C1 segment of cervical spinal cord (tissue), 14 donors: ENCODE measurements at regions not wholly inside any gene's neighbourhood (a gene's known extent, or its start where the extent isn't known, plus 50 kb on each side); places are given as distances from the start of the nearest gene placed in this dataset.
"Not testable (repeated sequence)": the region's sequence is repeated elsewhere in the genome, so short reads cannot be mapped to it uniquely, and the experiment has no call there.

Experiments used
- DNase-seq, 14 donors: peaks; one replicate each; lab custom pipeline; 2025; lab: John Stamatoyannopoulos, UW

GRCh38 chr20:6333110-6333509 lies 210.3 kb upstream of the FERMT1 start:
- no peak for DNase-seq

- DNase-seq = not testable (repeated sequence)
These were observed 198.4 kb upstream of the FERMT1 start for GRCh38 chr20:6321235-6321634.

GRCh38 chr20:6311841-6312655 lies 189.2 kb upstream of the FERMT1 start:
- no peak for DNase-seq

GRCh38 chr20:6311097-6311496 lies 188.3 kb upstream of the FERMT1 start:
- no peak for DNase-seq

- no peak for DNase-seq
These were observed 182.7 kb upstream of the FERMT1 start for GRCh38 chr20:6305536-6305935.

- no peak for DNase-seq
These were observed 179.2 kb upstream of the FERMT1 start for GRCh38 chr20:6302041-6302440.

- DNase-seq = no peak
These were observed 176.6 kb upstream of the FERMT1 start for GRCh38 chr20:6299456-6299855.

- DNase-seq = no peak
These were observed 175.2 kb upstream of the FERMT1 start for GRCh38 chr20:6298049-6298448.

- DNase-seq = no peak
These were observed 173.0 kb upstream of the FERMT1 start for GRCh38 chr20:6295867-6296256.

- DNase-seq = no peak
These were observed 172.5 kb upstream of the FERMT1 start for GRCh38 chr20:6295127-6295866.

- DNase-seq = no peak
These were observed 164.6 kb upstream of the FERMT1 start for GRCh38 chr20:6287471-6287870.

- DNase-seq = no peak
These were observed 159.8 kb upstream of the FERMT1 start for GRCh38 chr20:6282642-6283041.

GRCh38 chr20:6277661-6278240 lies 154.9 kb upstream of the FERMT1 start:
- no peak for DNase-seq

GRCh38 chr20:6270404-6270803 lies 147.6 kb upstream of the FERMT1 start:
- not testable (repeated sequence) for DNase-seq

- no peak for DNase-seq
These were observed 146.5 kb upstream of the FERMT1 start for GRCh38 chr20:6269168-6269873.

GRCh38 chr20:6265204-6265904 lies 142.5 kb upstream of the FERMT1 start:
- peak in 1 of 14 donors; percentile 1 for DNase-seq

GRCh38 chr20:6253396-6253795 lies 130.6 kb upstream of the FERMT1 start:
- no peak for DNase-seq

- DNase-seq = no peak
These were observed 122.6 kb upstream of the FERMT1 start for GRCh38 chr20:6245436-6245835.

- DNase-seq = no peak
These were observed 118.8 kb upstream of the FERMT1 start for GRCh38 chr20:6241591-6241990.

GRCh38 chr20:6240059-6240458 lies 117.2 kb upstream of the FERMT1 start:
- no peak for DNase-seq

GRCh38 chr20:6238421-6238820 lies 115.6 kb upstream of the FERMT1 start:
- DNase-seq = no peak
